Ishikawa (cell line): ENCODE measurements at regions not wholly inside any gene's neighbourhood (a gene's known extent, or its start where the extent isn't known, plus 50 kb on each side); places are given as distances from the start of the nearest gene placed in this dataset.

Experiments used
- CEBPB ChIP-seq: IDR thresholded peaks from 2 replicates; pipeline ENCODE4 v1.6.1; 2012
- EGR1 ChIP-seq: IDR thresholded peaks from 2 replicates; pipeline ENCODE4 v1.6.1; 2012
- EP300 ChIP-seq: IDR thresholded peaks from 2 replicates; pipeline ENCODE4 v1.6.1; 2012; ENCODE audit warnings: borderline replicate concordance
- FOXM1 ChIP-seq: IDR thresholded peaks from 2 replicates; pipeline ENCODE4 v1.6.1; 2012; ENCODE audit warnings: low read depth, borderline replicate concordance
- TAF1 ChIP-seq: IDR thresholded peaks from 2 replicates; pipeline ENCODE4 v1.6.1; 2012; ENCODE audit warnings: low read depth, mild to moderate bottlenecking
- TEAD4 ChIP-seq: IDR thresholded peaks from 2 replicates; pipeline ENCODE4 v1.6.1; 2012
- USF1 ChIP-seq: IDR thresholded peaks from 2 replicates; pipeline ENCODE4 v1.6.1; 2012
- ZBTB7A ChIP-seq: IDR thresholded peaks from 2 replicates; pipeline ENCODE4 v1.6.1; 2012; ENCODE audit warnings: low read depth
- TF ChIP-seq, protein P1 (sequence below): IDR thresholded peaks from 2 replicates; pipeline ENCODE4 v1.6.1; 2012

DNA sequence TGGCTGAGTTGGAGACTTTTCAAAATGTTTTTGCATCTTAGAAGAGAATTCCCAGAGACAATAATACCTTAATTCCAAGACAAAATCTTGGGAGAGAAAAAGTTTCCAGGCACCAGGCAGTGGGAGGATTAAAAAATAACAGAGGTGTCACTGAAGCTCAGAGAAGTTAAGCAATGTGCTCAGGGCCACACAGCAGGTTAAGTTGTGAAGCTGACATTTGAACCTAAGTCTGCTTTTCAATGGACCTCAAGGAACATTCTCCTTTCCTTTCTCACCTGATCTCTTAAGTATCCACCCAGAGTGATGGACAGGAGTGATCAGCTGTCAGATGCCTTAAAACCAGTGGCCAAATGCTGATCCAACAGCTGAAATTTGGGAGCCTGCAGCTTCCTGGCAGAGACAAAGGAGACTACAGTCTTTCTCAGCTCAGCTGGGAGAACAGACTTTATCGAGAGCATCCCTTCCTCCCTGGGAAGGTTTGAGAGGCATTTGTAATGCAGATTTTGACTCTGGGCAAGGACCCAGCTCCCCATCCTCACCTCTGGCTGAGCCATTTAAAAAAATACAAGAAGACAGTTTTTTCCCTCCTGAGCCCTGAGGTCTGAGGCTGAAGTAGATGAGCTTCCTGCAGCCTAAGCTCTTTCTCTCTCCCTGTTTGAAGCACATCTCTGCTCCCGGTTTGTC is 174.9 kb upstream of the RPH3A start:
- no peak for TF ChIP-seq EP300
- TF ChIP-seq EGR1 = no peak
- no peak for TF ChIP-seq ZBTB7A
- TF ChIP-seq TAF1 = no peak
- TF ChIP-seq CEBPB = no peak
- TF ChIP-seq, protein P1, sequence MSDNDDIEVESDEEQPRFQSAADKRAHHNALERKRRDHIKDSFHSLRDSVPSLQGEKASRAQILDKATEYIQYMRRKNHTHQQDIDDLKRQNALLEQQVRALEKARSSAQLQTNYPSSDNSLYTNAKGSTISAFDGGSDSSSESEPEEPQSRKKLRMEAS = no peak
- TF ChIP-seq USF1 = no peak
- no peak for TF ChIP-seq TEAD4
- TF ChIP-seq FOXM1 = no peak
